ENCODE measurements at regions not wholly inside any gene's neighbourhood (a gene's known extent, or its start where the extent isn't known, plus 50 kb on each side); places are given as distances from the start of the nearest gene placed in this dataset.

- DNase-seq (ENCODE audit: low read depth in 2 of 2), result no peak
Observed at GRCh38 chr22:46090631-46091201, 59.6 kb upstream of the PPARA start.

DNA sequence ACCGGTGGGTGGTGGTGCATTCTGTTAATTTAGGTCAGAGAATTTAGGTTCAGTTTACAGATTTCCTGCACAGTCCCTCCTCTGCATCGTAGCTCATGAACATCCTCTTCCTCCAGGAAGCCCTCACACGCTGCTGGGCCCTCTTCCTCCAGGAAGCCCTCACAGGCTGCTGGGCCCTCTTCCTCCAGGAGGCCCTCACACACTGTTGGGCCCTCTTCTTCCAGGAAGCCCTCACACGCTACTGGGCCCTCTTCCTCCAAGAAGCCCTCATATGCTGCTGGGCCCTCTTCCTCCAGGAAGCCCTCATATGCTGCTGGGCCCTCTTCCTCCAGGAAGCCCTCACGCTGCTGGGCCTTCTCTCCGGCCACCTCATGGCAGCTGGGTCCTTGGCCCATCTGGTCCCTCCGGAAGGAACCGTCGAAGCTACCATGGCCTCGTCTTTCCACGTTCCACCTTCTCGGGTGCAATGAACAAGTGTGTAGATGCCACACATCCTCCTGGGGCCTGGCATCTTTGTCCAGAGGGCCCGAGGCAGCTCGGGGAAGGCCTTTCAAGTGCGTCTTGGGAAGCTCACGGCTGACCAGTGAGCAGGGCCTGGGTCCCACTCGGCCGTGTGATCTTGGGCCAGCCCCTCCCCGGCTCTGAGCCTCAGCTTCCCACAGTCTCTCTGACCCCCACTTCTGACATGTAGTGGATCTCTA lies 58.9 kb upstream of the PPARA start:
- no peak for DNase-seq (ENCODE audit: low read depth in 2 of 2)

DNA sequence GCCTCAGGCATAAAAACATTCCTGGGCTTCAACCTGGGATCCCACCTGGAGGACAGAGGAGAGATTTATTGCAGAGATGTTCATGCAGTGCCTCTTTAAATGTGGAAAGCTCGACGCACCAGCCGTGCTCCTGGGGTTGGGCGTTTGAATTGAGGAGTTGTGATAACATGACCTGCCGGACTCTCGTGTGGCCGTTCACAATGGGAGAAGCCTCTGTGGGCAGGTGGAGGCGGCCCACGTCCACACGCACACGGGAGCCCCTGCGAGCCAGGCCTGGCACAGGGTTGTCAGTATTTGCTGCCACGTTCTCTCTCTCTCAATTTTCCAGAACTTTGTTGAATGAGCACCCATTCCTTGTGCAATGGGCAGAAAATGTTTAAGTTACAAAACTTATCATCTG lies 58.3 kb upstream of the PPARA start:
- DNase-seq (ENCODE audit: low read depth in 2 of 2), result no peak

- DNase-seq (ENCODE audit: low read depth in 2 of 2), result no peak
Observed at GRCh38 chr22:46092670-46093410, 57.5 kb upstream of the PPARA start.

DNA sequence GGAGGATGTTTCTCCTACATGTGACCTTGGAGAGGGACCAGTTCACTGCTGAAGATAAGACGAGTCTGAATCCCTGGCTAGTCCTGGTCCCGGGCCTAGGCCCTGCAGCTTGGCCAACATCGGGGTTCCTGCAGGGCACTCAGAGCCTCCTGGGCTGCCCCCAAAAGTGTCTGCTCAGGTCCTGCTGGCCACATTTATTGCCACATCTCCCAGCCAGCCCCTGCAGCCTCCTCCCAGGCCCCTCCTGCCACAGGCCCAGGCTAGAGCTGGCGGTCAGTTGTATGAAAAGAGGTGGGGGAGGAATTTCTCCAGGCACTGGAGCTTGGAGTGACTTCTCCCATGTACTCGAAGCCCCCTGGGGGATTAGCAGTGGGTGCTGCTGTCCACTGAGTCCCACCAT lies 56.5 kb upstream of the PPARA start:
- no peak for DNase-seq (ENCODE audit: low read depth in 2 of 2)

- DNase-seq (ENCODE audit: low read depth in 2 of 2), result no peak
Observed at GRCh38 chr22:46094676-46095075, 55.6 kb upstream of the PPARA start.

- no peak for DNase-seq (ENCODE audit: low read depth in 2 of 2)
Observed at GRCh38 chr22:46096051-46096450, 54.3 kb upstream of the PPARA start.

- DNase-seq (ENCODE audit: low read depth in 2 of 2), result no peak
Observed at GRCh38 chr22:46096706-46097230, 53.6 kb upstream of the PPARA start.

DNA sequence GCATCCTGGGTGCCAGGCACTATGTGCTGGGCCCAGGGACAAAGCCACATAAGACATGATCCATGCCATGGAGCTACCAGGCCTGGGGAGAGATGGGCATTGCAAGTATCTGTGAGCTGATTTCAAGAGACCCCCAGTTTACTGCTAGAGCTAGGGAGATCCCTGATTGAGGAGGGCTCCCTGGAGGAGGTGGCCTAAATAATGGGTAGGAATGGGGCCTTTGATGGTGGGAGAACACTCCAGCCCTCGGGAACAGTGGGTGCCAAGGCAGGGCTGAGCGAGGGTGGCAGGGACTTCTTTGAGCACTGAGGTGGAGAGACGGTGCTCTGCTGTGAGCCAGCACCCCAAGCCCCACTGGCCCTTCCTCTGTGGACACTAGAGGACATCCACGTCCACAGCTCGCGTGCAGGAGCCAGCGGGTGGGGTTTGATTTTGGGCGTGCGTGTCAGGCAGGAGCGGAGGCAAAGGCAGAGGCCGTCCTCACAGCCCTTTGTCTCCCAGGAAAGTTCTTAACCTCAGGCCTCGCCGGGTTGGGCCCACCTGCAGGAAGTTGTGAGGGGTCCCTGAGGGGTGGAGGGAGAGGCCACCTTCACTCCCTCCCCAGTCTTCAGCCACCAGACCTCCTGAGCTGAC lies 52.9 kb upstream of the PPARA start:
- no peak for DNase-seq (ENCODE audit: low read depth in 2 of 2)

DNA sequence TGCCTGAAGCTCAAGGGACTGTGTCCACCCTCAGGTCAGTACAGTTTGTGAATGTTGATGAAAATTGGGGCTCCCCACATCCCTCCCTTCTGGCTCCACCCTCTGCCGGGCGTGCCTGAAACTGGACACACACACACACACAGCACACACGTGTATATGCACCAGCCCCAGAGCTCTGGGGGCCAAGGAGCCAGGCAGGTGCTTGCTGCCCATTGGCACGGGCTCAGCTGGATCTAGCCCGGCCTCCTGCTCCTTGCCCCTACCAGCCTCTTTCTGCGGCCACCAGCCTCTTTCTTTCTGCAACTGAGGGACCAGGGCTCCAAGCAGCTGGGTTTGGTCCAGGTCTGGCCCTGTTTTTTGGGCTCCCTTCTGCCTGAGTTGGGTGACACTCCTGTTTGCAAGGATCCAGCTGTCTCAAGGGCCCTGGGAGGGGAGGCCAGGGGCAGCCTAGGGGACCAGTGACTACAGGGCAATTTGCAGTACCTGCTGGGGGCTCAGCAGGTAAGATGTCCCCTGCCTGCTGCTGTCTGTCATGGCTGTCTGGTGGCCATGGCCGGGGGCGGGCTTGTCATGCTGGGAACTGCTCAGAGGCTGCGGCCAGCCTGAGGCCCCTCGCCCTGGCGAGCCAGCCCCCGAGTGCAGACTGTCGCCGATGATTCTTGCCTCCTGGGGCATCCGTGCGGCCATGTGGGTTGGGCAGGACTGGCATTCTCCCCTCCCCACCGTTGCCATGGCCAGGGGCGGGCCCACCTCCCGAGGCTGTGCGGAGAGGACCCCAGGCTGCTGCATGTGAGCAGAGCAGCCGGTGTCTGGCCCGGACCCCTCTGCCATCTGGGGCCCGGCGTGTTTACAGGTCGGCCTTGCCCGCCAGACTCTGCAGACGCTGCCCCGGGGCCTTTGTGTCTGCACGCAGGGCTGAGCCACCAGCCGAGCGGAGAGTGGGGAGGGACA lies 51.5 kb upstream of the PPARA start:
- DNase-seq (ENCODE audit: low read depth in 2 of 2), result no peak

GRCh38 chr22:46099740-46100139 lies 50.6 kb upstream of the PPARA start:
- DNase-seq (ENCODE audit: low read depth in 2 of 2), result no peak

- DNase-seq (ENCODE audit: low read depth in 2 of 2), result no peak
Observed at GRCh38 chr22:46100401-46101105, 49.8 kb upstream of the PPARA start.
